VCaP (cell line): ENCODE measurements at regions not wholly inside any gene's neighbourhood (a gene's known extent, or its start where the extent isn't known, plus 50 kb on each side); places are given as distances from the start of the nearest gene placed in this dataset.

Experiments
- H3K27ac ChIP-seq: fragments of 450-650 bp; 2 replicates; pipeline ENCODE4 v1.5.1; 2017
- TF ChIP-seq, protein P1 (sequence below): fragments of 450-650 bp; conservative IDR thresholded peaks from 2 replicates; pipeline ENCODE4 v1.5.1; 2017; ENCODE audit warnings: mild to moderate bottlenecking, moderate library complexity

DNA sequence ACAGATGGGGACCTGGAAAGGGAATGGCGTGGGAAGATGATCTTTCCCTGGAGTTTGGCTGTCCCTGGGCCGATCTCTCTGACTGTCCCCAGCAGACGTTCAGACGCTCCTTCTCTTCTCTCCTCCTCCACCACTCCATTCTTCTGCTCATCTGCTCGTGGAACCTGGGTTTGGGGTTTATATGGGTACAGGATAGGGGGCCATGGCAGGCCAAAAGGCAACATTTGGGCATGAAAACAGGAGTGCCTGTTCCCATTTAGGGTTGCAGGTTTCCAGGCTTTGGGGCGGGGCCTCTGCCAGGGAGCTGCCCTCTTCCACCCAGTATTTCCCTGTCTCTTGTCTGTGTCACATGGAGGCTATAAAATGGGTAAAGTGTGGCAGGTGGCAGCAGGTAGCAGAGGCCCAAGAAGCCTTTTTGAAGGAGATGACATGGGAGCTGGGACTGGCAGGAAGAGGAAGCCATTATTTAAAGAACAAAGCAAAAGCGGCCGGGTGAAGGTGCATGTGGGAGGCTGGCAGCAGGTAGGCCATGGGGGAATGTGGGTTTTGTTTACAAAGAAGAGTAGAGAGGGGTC lies 203.7 kb downstream of the BMP7 start:
- no peak overlapping the region for H3K27ac ChIP-seq
- TF ChIP-seq, protein P1, sequence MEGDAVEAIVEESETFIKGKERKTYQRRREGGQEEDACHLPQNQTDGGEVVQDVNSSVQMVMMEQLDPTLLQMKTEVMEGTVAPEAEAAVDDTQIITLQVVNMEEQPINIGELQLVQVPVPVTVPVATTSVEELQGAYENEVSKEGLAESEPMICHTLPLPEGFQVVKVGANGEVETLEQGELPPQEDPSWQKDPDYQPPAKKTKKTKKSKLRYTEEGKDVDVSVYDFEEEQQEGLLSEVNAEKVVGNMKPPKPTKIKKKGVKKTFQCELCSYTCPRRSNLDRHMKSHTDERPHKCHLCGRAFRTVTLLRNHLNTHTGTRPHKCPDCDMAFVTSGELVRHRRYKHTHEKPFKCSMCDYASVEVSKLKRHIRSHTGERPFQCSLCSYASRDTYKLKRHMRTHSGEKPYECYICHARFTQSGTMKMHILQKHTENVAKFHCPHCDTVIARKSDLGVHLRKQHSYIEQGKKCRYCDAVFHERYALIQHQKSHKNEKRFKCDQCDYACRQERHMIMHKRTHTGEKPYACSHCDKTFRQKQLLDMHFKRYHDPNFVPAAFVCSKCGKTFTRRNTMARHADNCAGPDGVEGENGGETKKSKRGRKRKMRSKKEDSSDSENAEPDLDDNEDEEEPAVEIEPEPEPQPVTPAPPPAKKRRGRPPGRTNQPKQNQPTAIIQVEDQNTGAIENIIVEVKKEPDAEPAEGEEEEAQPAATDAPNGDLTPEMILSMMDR, result no peak

DNA sequence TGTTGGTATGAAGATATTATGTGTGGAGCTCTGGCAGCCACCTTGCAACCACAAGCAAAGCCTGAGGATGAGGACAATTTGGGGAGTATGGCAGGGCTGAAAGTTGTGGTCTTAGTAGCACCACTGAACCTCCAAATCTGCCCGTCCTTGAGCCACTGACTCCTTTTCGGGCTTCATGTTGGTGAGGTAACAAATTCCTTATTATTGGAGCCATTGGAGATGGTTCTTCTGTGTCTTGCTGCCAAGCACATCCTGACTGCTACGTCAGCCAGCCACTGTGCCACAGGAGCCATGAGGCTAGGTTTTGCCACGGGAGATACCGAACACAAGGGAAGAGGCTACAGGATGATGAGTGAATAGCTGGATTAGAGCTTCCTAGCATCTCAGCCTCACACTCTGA lies 201.6 kb downstream of the BMP7 start:
- H3K27ac ChIP-seq, result no peak overlapping the region
- TF ChIP-seq, protein P1, result no peak

DNA sequence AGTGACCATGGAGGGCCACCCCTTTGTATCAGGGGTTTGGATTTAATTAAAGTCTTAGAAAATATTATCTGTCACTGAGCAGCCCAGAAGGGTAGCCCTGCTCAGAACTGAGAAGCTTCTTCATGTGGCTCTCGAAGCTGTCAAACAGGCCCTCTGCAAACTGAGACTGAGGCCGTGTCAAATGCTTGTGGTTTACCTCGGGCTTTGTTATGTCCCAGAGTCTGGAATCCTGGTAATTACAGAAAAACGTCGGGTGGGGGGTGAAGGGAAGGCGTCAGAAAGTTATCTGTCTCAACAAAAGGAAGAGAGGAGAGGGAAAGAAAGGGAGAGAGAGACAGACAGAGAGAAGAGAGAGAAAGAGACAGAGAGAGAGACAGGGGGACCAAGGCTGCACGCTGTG lies 200.8 kb downstream of the BMP7 start:
- H3K27ac ChIP-seq, result no peak overlapping the region
- TF ChIP-seq, protein P1, result no peak

DNA sequence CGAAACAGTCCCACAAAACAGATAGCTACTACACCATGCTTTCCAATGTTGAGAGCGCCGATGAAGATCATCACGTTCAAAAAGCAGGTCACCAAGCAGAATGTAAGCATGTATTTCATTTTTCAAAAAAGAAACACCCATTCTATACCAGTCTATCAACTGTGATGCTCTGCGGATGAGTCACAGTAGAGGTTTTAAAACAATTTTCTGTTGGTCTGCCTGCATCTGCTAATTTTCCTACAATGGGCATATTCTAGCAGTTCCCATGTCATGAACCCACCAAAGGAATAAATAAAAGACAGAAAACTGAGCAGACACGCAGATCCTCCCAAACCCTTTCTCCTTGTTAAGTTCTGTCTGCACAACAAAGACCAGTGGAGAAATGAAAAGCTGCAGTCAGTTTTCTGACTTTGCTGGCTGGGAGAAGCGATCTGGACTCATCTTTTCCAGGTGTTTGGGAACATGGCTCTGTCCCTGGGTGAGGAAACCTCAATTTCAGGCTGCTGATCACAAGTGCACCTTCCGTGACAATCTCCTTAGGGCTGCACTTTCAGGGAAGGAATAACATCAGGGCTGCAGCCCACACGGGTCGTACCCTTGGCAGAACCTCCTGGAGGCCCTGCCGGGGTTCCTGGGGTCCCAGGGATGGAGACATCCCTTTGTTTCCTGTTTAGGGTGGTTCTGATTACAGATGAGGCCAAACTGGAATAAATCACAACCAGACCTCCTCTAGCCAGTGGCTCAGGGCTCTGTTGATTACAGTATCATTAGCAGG lies 200.1 kb downstream of the BMP7 start:
- no peak overlapping the region for H3K27ac ChIP-seq
- TF ChIP-seq, protein P1, result no peak

DNA sequence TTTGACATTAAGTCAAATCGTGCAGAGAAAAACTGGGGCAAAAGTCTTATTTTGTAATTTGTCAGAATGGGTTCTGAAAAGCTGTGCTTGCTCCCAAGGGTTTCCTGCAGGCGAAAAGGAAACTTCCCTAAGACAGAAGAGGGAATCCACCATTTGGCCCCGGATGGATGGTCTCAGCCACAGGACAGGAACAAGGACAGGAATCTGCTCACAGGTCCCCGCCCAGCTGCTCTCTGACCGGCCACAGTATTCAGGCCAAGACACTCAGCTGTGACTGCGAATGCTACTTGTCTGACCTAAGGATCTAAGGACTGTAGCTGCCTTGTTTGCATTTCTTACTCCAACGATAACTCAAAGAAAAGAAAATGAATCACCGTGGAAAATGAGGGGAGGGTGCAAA lies 197.0 kb downstream of the BMP7 start:
- TF ChIP-seq, protein P1, result no peak
- no peak overlapping the region for H3K27ac ChIP-seq

DNA sequence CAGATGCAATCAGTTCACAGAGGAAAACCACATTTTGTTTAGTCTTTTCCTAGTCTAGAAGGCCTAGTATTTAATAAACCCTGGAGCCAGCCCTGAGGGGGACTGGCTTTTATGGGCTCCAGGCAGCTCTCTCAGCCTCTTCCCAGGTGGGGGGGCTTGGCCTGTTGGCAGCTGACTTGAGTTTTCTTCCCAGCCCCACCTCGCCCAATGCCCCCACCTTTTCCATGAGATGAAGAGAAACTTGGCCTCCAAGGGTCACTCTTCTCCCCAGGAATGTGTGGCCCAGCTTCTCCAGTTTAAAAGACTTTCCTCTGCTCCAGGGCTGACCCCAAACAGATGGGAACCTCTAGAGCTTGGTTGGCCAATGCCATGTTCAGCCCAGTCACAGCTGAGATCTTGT lies 196.1 kb downstream of the BMP7 start:
- H3K27ac ChIP-seq, result no peak overlapping the region
- TF ChIP-seq, protein P1, result no peak

DNA sequence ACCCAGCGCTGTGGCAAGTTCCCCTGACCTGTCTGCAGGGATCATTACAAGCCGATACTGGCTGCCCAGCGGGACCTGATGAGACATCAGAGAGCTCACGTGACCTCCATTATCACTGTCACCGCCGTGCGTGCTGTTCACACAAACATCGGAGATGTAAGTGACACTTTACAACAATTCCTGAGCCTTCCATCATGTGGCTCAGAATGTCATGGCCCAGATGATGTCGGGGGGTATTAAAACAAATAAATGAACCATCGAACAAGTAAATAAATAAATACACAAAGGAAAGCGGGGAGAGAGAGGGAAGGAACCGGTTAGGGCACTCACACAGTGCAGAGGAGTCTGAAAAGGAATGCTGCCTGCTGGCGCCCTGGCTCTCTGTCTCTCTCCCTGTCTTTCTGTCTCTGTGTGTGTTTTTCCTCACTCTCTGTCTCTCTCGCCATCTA lies 195.1 kb downstream of the BMP7 start:
- TF ChIP-seq, protein P1, result peak; percentile 17; the same call in 1 of the 2 replicates

More for the DNA sequence above, 195.1 kb downstream of the BMP7 start:
- H3K27ac ChIP-seq, result peak overlapping the region; percentile 58
